Heart right ventricle (tissue), 16 donors: ENCODE measurements at regions not wholly inside any gene's neighbourhood (a gene's known extent, or its start where the extent isn't known, plus 50 kb on each side); places are given as distances from the start of the nearest gene placed in this dataset.
A peak's percentile ranks its signal among the peaks of the same experiment; 100 is the strongest.

Source experiments
- ATAC-seq, 8 donors: fragments of 200-7000 bp; cut with Tn5 transposase; one replicate each; pipeline ENCODE4 v1.9.1; 2020; ENCODE audit warnings: mild to moderate bottlenecking in 8 of 8, moderate library complexity in 8 of 8, moderate number of reproducible peaks in 1 of 8
- DNase-seq, 2 donors: peaks; one replicate each; pipeline ENCODE4 v3.0.0-alpha.2; 2020
- H3K27ac ChIP-seq, 10 donors: fragments of 200-600 bp; sonication (generic) in 2 of 10; one replicate each; pipeline versions ENCODE4 v1.5.0 to v1.8.0; 2020 to 2022; ENCODE audit warnings: mild to moderate bottlenecking in 3 of 10
- H3K27me3 ChIP-seq, 7 donors: fragments of 200-600 bp; one replicate each; pipeline ENCODE4 v1.8.0; 2021 to 2022; ENCODE audit warnings: mild to moderate bottlenecking in 2 of 7
- H3K36me3 ChIP-seq, 9 donors: fragments of 200-600 bp; sonication (generic) in 1 of 9; one replicate each; pipeline versions ENCODE4 v1.5.0 to v1.8.0; 2020 to 2022; ENCODE audit warnings: mild to moderate bottlenecking in 2 of 9
- H3K4me1 ChIP-seq, 9 donors: fragments of 200-600 bp; sonication (generic) in 1 of 9; one replicate each; pipeline versions ENCODE4 v1.5.0 to v1.8.0; 2020 to 2022; ENCODE audit warnings: mild to moderate bottlenecking in 4 of 9
- H3K4me3 ChIP-seq, 10 donors: fragments of 200-600 bp; sonication (generic) in 2 of 10; one replicate each; pipeline versions ENCODE4 v1.5.0 to v1.8.0; 2020 to 2022; ENCODE audit warnings: mild to moderate bottlenecking in 7 of 10, moderate library complexity in 2 of 10
- H3K9me3 ChIP-seq, 11 donors: fragments of 200-600 bp in 10 of 11; sonication (generic) in 2 of 11; one replicate each; pipeline versions ENCODE4 v1.5.0 to v1.8.0; 2013 to 2022; ENCODE audit warnings: mild to moderate bottlenecking in 2 of 11, control low read depth in 1 of 11, moderate library complexity in 1 of 11
- WGBS, 2 donors: extraction: QIAGEN DNeasy Blood & Tissue Kit; methylation state at CpG; one replicate each; pipeline ENCODE4 v1.1.7; 2013; ENCODE audit warnings: inconsistent platforms in 1 of 2; 5-methylcytosine and 5-hydroxymethylcytosine counted together
- intact Hi-C, 10 donors: fragments of 100-400 bp; cut with DNase I; formaldehyde crosslinking; loops; one replicate each; pipeline versions ENCODE4 v1.11.1 to v1.14.2; 2022
- TF ChIP-seq, protein P1 (sequence below), 9 donors: fragments of 200-600 bp; sonication (generic) in 2 of 9; IDR thresholded peaks; one replicate each; pipeline versions ENCODE4 v1.5.0 to v1.8.0; 2021 to 2022; ENCODE audit warnings: antibody characterized with exemption in 9 of 9, mild to moderate bottlenecking in 5 of 9, moderate library complexity in 1 of 9
- donor health status: Arrhythmogenic right ventricular cardiomyopathy.
- donor health status: ischemic (EF 13 %, LVEDD 7.1; RV severe dilation, severe dysfunction).
- donor health status: healthy with polysubstance abuse.
- donor health status: DM: no; HTN: yes; CAD: no.
- donor health status: DM: no; HTN: no; CAD: no.
- donor health status: ischemic (EF 25% LVEDD 6.9; RV normal size, moderate dysfunction).
- donor health status: ischemic (EF 25% LVEDD 5.7; RV mildly dilated, moderate dysfunction).
- donor health status: healthy.
- donor health status: DM: yes; HTN: yes; CAD: no.
- donor health status: Ischemic cardiomyopathy.
- donor health status: ischemic (EF 35%, LVEDD 5.7; RV mildly dilated, moderate dysfunction).
- donor health status: nonischemic (EF 11% LVEDD 7.7; RV severe dilation, severe dysfunction).
- donor health status: DM: yes; HTN: yes; CAD: no.
- donor health status: PGD.
- donor health status: ischemic (EF 29% LVEDD 5.4; RV normal size, mild dysfunction).
- donor health status: nonischemic (EF 23%, LVEDD 6.1; RV moderate dilation, normal function).

DNA sequence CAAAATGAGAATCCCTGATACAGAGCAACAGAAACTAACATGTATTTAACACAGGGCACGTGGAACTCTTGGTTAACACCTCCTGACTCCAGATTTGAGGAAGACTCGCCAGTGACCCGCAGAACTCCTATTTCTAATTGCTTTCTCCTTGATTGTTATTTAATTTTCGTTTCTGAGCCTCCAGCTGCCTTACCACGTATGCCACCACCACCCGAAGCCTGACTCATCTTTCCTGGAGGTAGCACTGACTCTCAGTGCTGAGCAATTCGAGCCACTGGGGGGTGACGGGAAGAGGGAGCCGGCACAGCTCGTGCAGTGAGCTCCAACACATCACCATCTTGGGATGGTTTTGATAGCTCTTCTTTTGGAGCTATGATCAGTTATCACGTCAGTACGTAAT, 273.9 kb upstream of the MGMT start:
- Histone ChIP-seq H3K36me3 (no peaks in the 10 kb centered on the region), H3K27ac (no peak overlapping the region), H3K4me3 (no peak overlapping the region), H3K9me3 (peaks cover 0 to 10% (median 3%) of the 10 kb centered on the region in 11 donors), H3K27me3 (peaks cover 0 to 10% (median 0%) of the 10 kb centered on the region in 7 donors), H3K4me1 (peaks cover 0 to 19% (median 4%) of the 10 kb centered on the region in 9 donors)
- TF ChIP-seq, protein P1, sequence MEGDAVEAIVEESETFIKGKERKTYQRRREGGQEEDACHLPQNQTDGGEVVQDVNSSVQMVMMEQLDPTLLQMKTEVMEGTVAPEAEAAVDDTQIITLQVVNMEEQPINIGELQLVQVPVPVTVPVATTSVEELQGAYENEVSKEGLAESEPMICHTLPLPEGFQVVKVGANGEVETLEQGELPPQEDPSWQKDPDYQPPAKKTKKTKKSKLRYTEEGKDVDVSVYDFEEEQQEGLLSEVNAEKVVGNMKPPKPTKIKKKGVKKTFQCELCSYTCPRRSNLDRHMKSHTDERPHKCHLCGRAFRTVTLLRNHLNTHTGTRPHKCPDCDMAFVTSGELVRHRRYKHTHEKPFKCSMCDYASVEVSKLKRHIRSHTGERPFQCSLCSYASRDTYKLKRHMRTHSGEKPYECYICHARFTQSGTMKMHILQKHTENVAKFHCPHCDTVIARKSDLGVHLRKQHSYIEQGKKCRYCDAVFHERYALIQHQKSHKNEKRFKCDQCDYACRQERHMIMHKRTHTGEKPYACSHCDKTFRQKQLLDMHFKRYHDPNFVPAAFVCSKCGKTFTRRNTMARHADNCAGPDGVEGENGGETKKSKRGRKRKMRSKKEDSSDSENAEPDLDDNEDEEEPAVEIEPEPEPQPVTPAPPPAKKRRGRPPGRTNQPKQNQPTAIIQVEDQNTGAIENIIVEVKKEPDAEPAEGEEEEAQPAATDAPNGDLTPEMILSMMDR (IDR thresholded peaks at IDR 0.05) = no peak
- WGBS, 2 donors = 71 to 76% methylated on average over 12 of the region's 12 CpGs
- ATAC-seq (peak in 2 of 8 donors; percentile 28 to 59), DNase-seq (no peak)
- intact Hi-C loops = loop anchor here in 1 of 10 donors (10.0 kb wide), 1 partner anchor 98 kb away; no protein-coding TSS in a partner anchor

- ATAC-seq = no peak
- intact Hi-C loops = loop anchor here in 1 of 10 donors (10.0 kb wide), 1 partner anchor 100 kb away; no protein-coding TSS in a partner anchor
- H3K36me3 ChIP-seq = no peaks in the 10 kb centered on the region
- H3K9me3 ChIP-seq = no peaks in the 10 kb centered on the region
- TF ChIP-seq, protein P1 (IDR thresholded peaks at IDR 0.05) = no peak
- no peak for DNase-seq
- H3K27ac ChIP-seq = no peak overlapping the region
- H3K4me1 ChIP-seq = peaks cover 0 to 19% (median 4%) of the 10 kb centered on the region in 9 donors
- WGBS, 2 donors = 81 to 82% methylated on average over 3 of the region's 3 CpGs
- no peak overlapping the region for H3K4me3 ChIP-seq
- H3K27me3 ChIP-seq = peaks cover 0 to 10% (median 0%) of the 10 kb centered on the region in 7 donors
Observed at GRCh38 chr10:129194181-129194870, 272.7 kb upstream of the MGMT start.

GRCh38 chr10:129199826-129200225, 267.2 kb upstream of the MGMT start:
- 68 to 71% methylated on average over 2 of the region's 2 CpGs for WGBS, 2 donors
- ATAC-seq = no peak
- DNase-seq = no peak

DNA sequence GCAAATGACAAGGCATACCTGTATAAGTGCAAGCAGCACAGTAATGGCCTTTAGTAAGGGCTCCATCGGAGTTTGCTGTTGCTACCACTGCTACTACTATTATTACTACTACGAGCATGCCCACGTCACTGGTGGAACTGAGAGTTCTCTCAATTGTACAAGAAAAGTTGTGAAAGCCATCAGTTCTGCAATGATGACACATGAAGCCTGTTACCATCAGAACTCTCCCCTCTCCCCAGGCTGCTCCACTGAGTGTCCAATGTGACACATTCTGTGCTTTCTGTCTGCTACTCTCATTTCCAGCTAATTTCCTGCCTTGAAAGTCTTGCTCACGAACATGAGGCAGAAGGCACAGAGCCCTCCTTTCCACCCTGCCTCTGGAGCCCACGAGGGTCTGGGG, 263.2 kb upstream of the MGMT start:
- H3K27me3 ChIP-seq = no peaks in the 10 kb centered on the region
- H3K27ac ChIP-seq = no peak overlapping the region
- TF ChIP-seq, protein P1 (IDR thresholded peaks at IDR 0.05) = no peak
- intact Hi-C loops = no loop called here
- H3K4me3 ChIP-seq = no peak overlapping the region
- ATAC-seq = no peak
- no peaks in the 10 kb centered on the region for H3K36me3 ChIP-seq
- no peak for DNase-seq
- 82 to 86% methylated on average over 5 of the region's 5 CpGs for WGBS, 2 donors
- no peaks in the 10 kb centered on the region for H3K4me1 ChIP-seq
- H3K9me3 ChIP-seq = peaks cover 0 to 13% (median 3%) of the 10 kb centered on the region in 11 donors

More at GRCh38 chr10:129199826-129200225, 267.2 kb upstream of the MGMT start:
- Histone ChIP-seq H3K9me3 (peaks cover 0 to 13% (median 3%) of the 10 kb centered on the region in 11 donors), H3K27ac (no peak overlapping the region), H3K4me1 (no peaks in the 10 kb centered on the region), H3K27me3 (no peaks in the 10 kb centered on the region), H3K36me3 (no peaks in the 10 kb centered on the region), H3K4me3 (no peak overlapping the region)
- intact Hi-C loops = loop anchor here in 1 of 10 donors (10.0 kb wide), 1 partner anchor 105 kb away; no protein-coding TSS in a partner anchor
- TF ChIP-seq, protein P1 (IDR thresholded peaks at IDR 0.05) = no peak
